Stimulated activated naive CD8-positive, alpha-beta T cell treated with anti-CD3 and anti-CD28 coated beads, Interleukin-15, amount 100 ng/mL, for 72 hours (primary cell): ENCODE measurements at regions not wholly inside any gene's neighbourhood (a gene's known extent, or its start where the extent isn't known, plus 50 kb on each side); places are given as distances from the start of the nearest gene placed in this dataset.

Experiments
- ATAC-seq: fragments of 150-1000 bp; cut with Tn5 transposase; 2 replicates; pipeline ENCODE4 v1.10.0; 2021; ENCODE audit warnings: mild to moderate bottlenecking, moderate library complexity
- DNase-seq, 2 donors: peaks; one replicate each; pipeline ENCODE4 v3.0.0; 2021 to 2022
- H3K27ac Mint-ChIP-seq, 2 donors: one replicate each; pipeline ENCODE4 v1.8.0; 2022; ENCODE audit warnings: mild to moderate bottlenecking in 2 of 2, mixed read lengths in 2 of 2, moderate library complexity in 2 of 2
- H3K27me3 Mint-ChIP-seq: one replicate; pipeline ENCODE4 v1.8.0; 2022; ENCODE audit warnings: mixed read lengths
- H3K4me1 Mint-ChIP-seq: one replicate; pipeline ENCODE4 v1.8.0; 2022; ENCODE audit warnings: mild to moderate bottlenecking, mixed read lengths
- H3K4me3 Mint-ChIP-seq, 2 donors: one replicate each; pipeline ENCODE4 v1.8.0; 2022; ENCODE audit warnings: mild to moderate bottlenecking in 2 of 2, mixed read lengths in 2 of 2, moderate library complexity in 1 of 2
- H3K9me3 Mint-ChIP-seq, 2 donors: one replicate each; pipeline ENCODE4 v1.8.0; 2022; ENCODE audit warnings: mixed read lengths in 2 of 2

DNA sequence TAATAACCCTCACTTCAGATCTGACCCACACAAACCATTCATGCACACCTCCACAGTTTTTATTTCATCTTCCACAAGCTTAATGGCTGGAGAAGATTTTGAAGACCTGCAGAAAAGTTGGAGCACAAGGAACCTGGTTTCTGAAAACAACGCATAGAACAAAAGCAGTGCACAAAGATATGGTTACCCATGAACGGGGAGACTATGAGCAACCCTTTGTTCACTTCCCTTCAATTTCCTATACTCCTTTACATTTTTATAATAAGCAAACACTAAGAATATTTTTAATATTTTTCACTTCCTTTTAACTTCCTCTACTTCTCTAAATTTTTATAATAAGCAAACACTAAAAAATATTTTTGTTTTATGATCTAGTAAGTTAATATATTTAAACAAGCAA is 103.5 kb upstream of the UBE2E2 start:
- H3K27ac Mint-ChIP-seq: no peak overlapping the region
- H3K27me3 Mint-ChIP-seq: no peaks in the 10 kb centered on the region
- no peaks in the 10 kb centered on the region for H3K4me1 Mint-ChIP-seq
- ATAC-seq (no peak), DNase-seq (no peak)
- H3K9me3 Mint-ChIP-seq: no peaks in the 10 kb centered on the region
- no peak overlapping the region for H3K4me3 Mint-ChIP-seq

DNA sequence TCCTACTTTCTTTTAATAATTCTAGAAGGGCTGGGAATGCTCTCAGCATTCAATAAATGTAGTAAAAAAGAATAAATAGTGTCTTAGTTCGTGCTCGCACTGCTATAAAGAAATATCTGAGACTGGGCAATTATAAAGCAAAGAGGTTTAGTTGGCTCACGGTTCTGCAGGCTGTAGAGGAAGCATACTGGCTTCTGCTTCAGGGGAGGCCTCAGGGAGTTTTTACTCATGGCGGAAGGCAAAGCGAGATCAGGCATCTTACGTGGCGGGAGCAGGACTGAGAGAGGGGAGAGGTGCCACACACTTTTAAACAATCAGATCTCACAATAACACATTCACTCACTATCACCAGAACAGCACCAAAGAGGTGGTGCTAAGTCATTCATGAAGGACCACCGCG is 103.0 kb upstream of the UBE2E2 start:
- H3K4me3 Mint-ChIP-seq: no peak overlapping the region
- DNase-seq: no peak
- no peaks in the 10 kb centered on the region for H3K9me3 Mint-ChIP-seq
- H3K27me3 Mint-ChIP-seq: no peaks in the 10 kb centered on the region
- H3K4me1 Mint-ChIP-seq: no peaks in the 10 kb centered on the region
- ATAC-seq: no peak
- no peak overlapping the region for H3K27ac Mint-ChIP-seq

DNA sequence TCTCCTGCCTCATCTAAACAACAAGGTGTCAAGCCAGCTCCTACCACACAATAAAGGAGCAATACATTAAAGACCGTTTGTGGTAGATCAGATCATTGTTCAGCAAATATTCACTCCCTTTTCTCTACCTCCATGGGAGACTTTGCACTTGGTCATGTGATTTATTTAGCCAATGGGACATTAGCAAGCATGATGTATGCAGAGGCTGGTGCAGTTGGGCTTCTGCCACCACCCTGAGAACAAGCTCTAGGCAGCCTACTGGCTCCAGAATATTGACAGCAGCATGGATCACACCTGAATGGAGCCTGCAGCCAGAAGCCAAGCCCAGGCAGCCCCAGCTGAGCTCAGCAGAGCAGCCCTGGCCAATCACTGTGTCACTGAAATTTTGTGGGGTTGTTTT is 99.4 kb upstream of the UBE2E2 start:
- no peaks in the 10 kb centered on the region for H3K27me3 Mint-ChIP-seq
- no peak overlapping the region for H3K4me3 Mint-ChIP-seq
- H3K27ac Mint-ChIP-seq: no peak overlapping the region
- ATAC-seq: no peak
- H3K9me3 Mint-ChIP-seq: no peaks in the 10 kb centered on the region
- H3K4me1 Mint-ChIP-seq: no peaks in the 10 kb centered on the region
- no peak for DNase-seq

DNA sequence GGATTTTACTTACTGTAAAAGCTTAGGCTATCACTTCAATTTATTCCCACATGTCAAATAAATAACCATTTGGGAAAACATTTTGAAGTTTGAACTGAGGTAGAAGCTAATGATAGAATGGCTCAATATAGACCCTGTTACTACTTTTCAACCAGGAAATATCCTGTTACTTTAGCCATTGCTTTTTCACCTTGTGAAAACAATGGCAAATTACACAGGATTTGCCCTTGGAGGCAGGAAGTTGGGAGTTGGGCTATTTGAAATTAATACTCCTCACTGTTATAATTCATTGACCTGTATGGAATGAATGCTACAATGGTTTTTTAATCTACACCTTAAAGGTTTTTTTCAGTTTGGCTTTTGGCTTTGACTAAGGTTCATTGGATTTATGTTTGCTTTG is 98.1 kb upstream of the UBE2E2 start:
- no peaks in the 10 kb centered on the region for H3K9me3 Mint-ChIP-seq
- no peaks in the 10 kb centered on the region for H3K4me1 Mint-ChIP-seq
- no peak overlapping the region for H3K4me3 Mint-ChIP-seq
- ATAC-seq: no peak
- H3K27me3 Mint-ChIP-seq: no peaks in the 10 kb centered on the region
- DNase-seq: no peak
- H3K27ac Mint-ChIP-seq: no peak overlapping the region

DNA sequence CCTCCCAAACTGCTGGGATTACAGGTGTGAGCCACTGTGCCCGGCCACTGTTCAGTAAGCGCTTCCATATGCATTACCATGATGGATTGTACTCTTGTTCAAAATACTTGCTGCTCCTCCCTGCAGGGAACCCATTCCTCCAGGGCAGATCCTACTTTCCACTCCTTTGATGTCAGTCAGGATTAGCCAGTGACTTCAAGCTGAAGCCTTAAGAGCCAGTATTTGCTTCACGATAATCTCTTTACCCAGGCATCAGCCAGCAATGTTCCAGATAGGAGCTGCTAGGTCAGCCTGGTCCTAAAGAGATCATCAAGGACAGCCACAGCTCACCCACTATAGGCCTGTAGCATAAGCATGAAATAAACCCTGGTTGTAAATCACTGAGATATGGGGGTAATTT is 96.5 kb upstream of the UBE2E2 start:
- no peaks in the 10 kb centered on the region for H3K4me1 Mint-ChIP-seq
- H3K4me3 Mint-ChIP-seq: no peak overlapping the region

DNA sequence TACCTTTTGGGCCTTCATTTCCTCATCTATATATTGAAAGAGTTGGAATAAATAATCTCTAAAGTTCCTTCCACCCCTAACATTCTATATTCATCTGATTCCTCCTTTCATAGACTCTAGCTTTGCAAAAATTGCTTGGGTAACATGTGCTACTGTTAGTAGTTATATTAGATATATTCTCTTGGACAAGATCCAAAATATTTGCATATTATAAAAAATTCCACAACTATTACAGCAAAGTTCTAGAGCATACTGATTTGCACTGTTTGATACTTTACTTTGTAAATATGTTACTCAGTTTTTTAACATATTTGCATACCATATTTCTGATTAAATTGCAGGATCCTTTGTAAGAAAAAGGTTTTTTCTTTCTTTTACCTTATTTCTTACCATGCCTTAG is 95.9 kb upstream of the UBE2E2 start:
- Mint-ChIP-seq H3K27ac (no peak overlapping the region), H3K4me3 (no peak overlapping the region), H3K9me3 (no peaks in the 10 kb centered on the region), H3K4me1 (no peaks in the 10 kb centered on the region), H3K27me3 (no peaks in the 10 kb centered on the region)
- no peak for DNase-seq
- ATAC-seq: no peak

More for the DNA sequence above, 96.5 kb upstream of the UBE2E2 start:
- ATAC-seq: no peak
- no peaks in the 10 kb centered on the region for H3K27me3 Mint-ChIP-seq
- no peak for DNase-seq
- H3K9me3 Mint-ChIP-seq: no peaks in the 10 kb centered on the region
- H3K27ac Mint-ChIP-seq: no peak overlapping the region

DNA sequence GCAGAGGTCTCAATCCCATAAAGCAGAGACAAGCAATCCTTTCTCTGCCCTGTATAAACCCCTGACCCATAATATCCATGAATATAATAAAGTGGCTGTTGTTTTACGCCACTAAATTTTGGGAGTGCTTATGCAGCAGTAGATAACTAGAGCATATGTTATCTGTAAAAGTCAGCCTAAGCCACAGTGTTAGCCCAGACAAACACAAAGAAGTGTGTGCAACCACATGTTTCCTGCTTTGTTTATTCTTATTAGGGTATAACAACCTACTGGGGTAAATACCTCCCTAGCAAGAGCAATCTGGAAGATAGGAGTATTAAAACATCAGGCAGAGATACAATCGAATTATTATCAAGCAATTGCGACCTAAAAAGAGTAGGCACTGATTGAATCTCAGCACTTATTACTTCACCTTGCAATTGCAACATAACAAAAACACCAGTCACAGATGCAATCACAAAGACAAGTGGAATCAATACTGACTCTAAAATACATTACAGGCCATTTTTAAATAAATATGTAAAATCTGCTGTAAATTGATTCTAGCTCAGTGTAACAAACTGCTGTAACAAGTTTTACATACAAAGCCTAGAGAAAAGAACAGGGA is 94.6 kb upstream of the UBE2E2 start:
- Mint-ChIP-seq H3K4me1 (peaks cover 3% of the 10 kb centered on the region), H3K27me3 (no peaks in the 10 kb centered on the region), H3K4me3 (no peak overlapping the region), H3K9me3 (no peaks in the 10 kb centered on the region), H3K27ac (no peak overlapping the region)
- ATAC-seq (no peak), DNase-seq (no peak)

DNA sequence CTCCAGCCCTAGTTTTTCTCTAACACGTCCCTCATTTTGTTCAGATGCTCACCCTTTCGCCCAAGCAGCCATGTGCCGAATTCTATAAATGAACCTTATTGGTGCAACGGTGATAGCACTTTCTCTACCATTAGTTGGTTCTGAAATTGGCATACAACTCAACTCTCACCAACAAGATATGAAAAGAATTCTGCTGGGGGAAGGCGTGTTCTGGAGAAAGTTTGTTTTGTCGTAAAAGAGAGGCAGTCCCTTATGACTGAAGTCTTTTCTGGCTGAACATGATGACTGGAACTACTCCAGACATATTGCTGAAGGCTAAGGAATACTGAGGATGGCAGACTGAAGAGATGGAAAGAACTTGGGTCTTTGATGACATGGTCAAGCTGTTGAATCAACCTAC is 91.8 kb upstream of the UBE2E2 start:
- Mint-ChIP-seq H3K27me3 (no peaks in the 10 kb centered on the region), H3K4me1 (peaks cover 10% of the 10 kb centered on the region), H3K4me3 (no peak overlapping the region), H3K9me3 (no peaks in the 10 kb centered on the region), H3K27ac (no peak overlapping the region)
- DNase-seq (no peak), ATAC-seq (no peak)

DNA sequence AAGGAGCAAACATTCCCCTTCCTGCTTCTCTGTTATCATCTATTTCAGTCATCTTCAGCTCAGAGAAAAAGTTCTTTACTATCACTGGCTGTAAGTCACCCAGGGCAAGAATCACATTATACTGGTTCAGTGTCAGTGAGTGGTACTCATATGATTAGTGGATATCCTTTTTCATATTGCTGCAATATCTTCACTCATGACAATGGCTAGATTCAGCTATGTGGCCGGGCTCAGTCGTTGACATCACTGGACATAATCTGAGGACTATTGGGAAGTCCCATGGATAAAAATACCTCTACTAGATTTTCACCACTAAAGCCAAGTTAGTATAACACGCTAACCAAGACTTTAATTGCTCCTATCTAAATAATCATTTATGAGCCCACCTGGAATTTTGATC is 91.3 kb upstream of the UBE2E2 start:
- ATAC-seq: no peak
- peaks cover 10% of the 10 kb centered on the region for H3K4me1 Mint-ChIP-seq
- no peaks in the 10 kb centered on the region for H3K27me3 Mint-ChIP-seq
- no peaks in the 10 kb centered on the region for H3K9me3 Mint-ChIP-seq
- no peak for DNase-seq
- H3K27ac Mint-ChIP-seq: no peak overlapping the region
- no peak overlapping the region for H3K4me3 Mint-ChIP-seq

DNA sequence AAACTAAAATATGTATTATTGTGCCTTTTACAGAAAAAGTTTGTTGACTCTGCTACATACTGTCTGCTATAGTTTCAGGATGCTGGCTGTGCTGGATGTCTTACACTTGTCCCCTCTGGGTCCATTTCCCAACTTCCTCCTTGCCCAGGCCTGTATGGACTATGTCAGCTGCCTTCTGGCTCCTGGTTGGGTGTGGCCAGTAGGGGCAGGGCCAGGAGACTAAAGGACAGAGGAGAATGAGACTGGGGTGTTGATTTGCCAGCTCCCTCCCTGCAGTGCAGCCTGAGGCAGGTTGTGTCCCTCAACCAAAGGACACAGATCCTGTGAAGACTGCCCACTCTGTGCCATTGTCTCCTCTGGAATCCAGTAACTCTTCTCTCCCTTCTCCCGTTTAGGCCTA is 90.6 kb upstream of the UBE2E2 start:
- no peak for ATAC-seq
- no peak overlapping the region for H3K27ac Mint-ChIP-seq
- no peaks in the 10 kb centered on the region for H3K9me3 Mint-ChIP-seq
- peaks cover 10% of the 10 kb centered on the region for H3K4me1 Mint-ChIP-seq
- H3K4me3 Mint-ChIP-seq: no peak overlapping the region
- DNase-seq: no peak
- H3K27me3 Mint-ChIP-seq: peaks cover 5% of the 10 kb centered on the region

DNA sequence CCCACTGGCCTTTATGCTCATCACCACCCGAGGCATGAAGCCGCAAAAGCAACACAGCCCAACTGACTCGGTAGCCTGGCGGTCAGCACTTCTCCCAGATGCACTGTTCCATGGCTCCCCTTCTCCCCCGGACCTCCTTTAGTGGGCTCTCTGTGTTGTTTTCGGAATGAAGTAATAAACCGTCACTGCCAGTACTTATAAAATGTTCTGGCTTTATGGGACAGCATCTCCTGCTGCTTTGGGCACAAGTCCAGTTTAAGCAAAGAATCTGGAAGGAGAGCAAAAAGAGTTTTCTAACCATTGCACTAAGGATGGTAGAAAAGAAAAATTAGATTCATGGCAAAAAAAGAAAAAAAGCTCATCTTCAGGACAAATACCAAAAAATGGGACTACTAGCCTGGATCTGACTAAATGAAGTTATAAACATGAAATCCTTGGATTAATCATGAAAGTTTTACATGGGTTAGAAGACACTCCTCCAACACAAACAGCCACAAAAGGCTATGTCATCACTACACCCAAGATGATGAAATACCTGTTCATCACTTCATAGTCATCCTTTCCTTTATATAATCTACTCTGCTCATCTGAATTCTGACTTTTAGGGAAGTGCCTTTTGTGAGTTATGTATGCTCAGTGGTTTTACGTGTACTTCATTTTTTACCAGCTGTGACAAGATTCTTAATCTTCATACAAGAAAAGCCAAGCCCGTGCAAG is 89.5 kb upstream of the UBE2E2 start:
- Mint-ChIP-seq H3K27ac (peak overlapping the region; percentile 79 to 90), H3K9me3 (no peaks in the 10 kb centered on the region), H3K27me3 (peaks cover 16% of the 10 kb centered on the region), H3K4me1 (peaks cover 10% of the 10 kb centered on the region), H3K4me3 (no peak overlapping the region)
- peak; percentile 79 for ATAC-seq
- no peak for DNase-seq

DNA sequence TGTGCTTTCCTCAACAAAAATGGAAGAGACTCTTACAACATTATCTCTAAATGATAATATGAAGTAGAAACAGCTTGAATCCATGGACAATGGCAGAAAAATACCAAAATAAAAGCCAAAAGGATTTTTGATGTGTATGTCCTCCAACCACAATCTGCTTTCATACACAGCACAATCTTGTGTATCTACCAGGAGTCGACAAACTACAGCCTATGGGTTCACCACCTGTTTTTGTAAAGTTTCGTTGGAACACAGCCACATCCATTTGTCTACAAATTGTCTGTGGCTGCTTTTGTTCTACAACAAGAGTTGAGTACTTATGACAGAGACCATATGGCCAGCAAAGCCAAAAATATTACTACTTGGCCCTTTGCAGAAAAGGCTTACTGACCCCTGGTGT is 88.7 kb upstream of the UBE2E2 start:
- Mint-ChIP-seq H3K9me3 (no peaks in the 10 kb centered on the region), H3K4me1 (peaks cover 10% of the 10 kb centered on the region), H3K27ac (peak overlapping the region in 1 of 2 donors; percentile 79), H3K4me3 (no peak overlapping the region), H3K27me3 (peaks cover 23% of the 10 kb centered on the region)
- DNase-seq: no peak
- no peak for ATAC-seq

DNA sequence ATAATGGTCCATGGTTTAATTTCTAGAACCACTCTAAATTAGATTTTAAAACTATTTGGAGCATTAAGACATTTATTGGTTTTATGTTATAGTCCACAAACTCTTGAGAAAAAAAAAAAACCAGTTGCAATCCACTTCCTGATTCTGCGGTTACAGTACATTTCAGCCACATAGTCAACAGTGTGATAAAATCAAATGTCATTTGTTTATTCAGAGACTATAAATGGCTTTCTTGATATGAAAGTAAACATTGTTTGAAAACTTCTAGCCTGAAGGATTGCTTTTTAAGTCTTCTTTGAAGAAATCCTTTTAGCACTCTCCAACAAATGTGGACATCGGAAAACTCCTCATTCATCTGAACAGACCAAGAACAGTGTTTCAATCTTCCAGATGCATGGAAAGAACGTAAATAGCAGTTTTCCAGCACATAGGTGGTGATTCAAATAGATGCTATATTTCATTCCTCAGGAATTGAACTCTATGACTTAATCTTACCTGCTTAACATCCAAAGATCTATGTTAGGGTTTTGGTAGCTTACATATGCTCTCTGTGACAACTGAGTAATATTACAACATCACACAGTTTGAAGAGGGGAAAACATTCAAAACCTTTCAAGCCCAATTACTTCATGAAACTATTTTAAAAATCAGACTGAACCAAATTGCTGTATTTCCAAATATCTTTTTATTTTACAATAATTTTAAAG is 87.8 kb upstream of the UBE2E2 start:
- H3K27ac Mint-ChIP-seq: no peak overlapping the region
- peaks cover 10% of the 10 kb centered on the region for H3K4me1 Mint-ChIP-seq
- H3K4me3 Mint-ChIP-seq: no peak overlapping the region
- peaks cover 25% of the 10 kb centered on the region for H3K27me3 Mint-ChIP-seq
- ATAC-seq (no peak), DNase-seq (no peak)
- H3K9me3 Mint-ChIP-seq: no peaks in the 10 kb centered on the region

DNA sequence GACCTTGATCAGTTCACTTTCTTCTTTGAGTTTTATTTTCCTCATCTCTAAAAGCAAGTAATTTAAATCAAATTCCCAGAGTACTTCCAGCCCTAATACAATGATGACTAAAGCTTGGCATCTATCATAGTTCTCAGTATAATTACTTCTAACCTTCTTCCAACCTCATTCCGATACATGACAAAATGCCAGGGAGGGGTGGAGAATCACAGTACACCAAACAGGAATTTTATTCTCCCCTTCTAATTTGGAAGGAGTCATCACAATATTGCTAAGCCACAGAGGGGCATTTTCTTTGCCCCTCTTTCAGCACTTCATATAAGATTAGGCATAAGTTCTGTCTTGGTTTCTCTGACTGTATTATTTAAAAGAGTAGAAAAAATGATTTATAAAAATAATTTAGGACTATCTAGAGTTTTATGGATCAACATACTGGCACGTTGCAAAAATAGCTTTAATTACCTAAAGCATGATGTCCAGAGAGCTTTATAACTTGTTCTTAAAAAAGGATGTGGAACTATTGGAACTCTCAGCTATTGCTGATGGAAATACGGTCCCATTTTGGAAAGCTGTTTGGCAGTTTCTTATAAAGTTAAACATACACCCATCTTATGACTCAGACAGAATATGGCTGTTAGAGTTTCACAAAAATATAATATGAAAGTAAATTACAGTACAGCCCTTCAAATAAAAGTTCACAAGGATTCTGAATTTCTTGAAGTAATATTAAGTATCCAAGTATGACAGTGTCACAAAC is 86.9 kb upstream of the UBE2E2 start:
- no peak overlapping the region for H3K27ac Mint-ChIP-seq
- peaks cover 10% of the 10 kb centered on the region for H3K4me1 Mint-ChIP-seq
- no peaks in the 10 kb centered on the region for H3K9me3 Mint-ChIP-seq
- no peak for ATAC-seq
- no peak overlapping the region for H3K4me3 Mint-ChIP-seq
- peaks cover 32% of the 10 kb centered on the region for H3K27me3 Mint-ChIP-seq
- DNase-seq: no peak

DNA sequence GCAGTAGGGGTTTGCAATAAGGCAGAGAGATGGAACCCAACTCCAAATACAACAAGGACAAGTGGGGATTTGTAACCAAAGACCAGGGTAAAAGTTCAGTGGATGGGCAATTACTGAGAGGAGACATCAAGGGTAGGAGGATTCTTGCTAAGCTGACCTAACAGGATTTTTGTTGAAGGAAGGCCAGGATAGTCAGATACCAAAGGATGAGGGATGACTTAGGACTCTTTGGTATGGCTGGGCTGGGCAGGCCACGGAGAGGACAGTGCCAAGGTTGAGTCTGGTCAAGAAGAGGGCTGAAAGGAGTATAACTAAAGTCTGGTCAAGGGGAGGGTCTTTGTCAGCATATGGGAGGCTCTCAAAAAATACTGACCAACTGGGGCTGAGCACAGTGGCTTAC is 85.3 kb upstream of the UBE2E2 start:
- Mint-ChIP-seq H3K27me3 (peaks cover 32% of the 10 kb centered on the region), H3K4me3 (no peak overlapping the region), H3K4me1 (peaks cover 10% of the 10 kb centered on the region), H3K27ac (no peak overlapping the region), H3K9me3 (no peaks in the 10 kb centered on the region)
- DNase-seq: no peak
- ATAC-seq: no peak

DNA sequence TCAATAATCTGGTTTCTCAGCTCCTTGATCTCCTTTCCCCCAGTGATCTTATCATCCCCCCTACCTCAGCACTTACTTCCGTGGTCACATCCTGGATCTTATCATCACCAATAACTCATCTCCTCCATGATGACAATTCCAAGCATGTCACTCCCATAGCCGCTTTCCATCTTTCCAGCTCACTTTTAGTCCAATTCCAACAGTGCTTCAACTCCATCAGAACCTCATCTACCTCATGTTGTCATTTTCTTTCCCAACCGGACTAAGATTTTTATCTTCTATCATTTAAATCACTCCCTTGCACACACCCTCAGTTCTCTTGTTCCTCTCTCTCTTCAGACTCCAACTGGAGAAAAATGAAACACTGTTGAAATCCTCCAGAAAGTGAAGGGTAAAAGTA is 75.9 kb upstream of the UBE2E2 start:
- Mint-ChIP-seq H3K27me3 (no peaks in the 10 kb centered on the region), H3K4me1 (no peaks in the 10 kb centered on the region), H3K4me3 (no peak overlapping the region), H3K9me3 (no peaks in the 10 kb centered on the region), H3K27ac (no peak overlapping the region)
- DNase-seq: no peak
- no peak for ATAC-seq
